ENCODE measurements at regions not wholly inside any gene's neighbourhood (a gene's known extent, or its start where the extent isn't known, plus 50 kb on each side); places are given as distances from the start of the nearest gene placed in this dataset.

- Histone ChIP-seq H3K4me2 (no peak overlapping the region), H4K20me1 (ENCODE audit: insufficient read depth) (no peaks in the 10 kb centered on the region), H3K79me2 (ENCODE audit: insufficient read depth, low read depth) (no peaks in the 10 kb centered on the region), H2AFZ (ENCODE audit: low read depth) (no peak overlapping the region), H3K36me3 (ENCODE audit: insufficient read depth) (no peaks in the 10 kb centered on the region), H3K9ac (no peak overlapping the region), H3K4me3 (IDR thresholded peaks at IDR 0.05; ENCODE audit: insufficient read depth, low read depth, low read length) (no peak overlapping the region), H3K27ac (no peak overlapping the region), H3K27me3 (ENCODE audit: insufficient read depth, low read depth) (no peaks in the 10 kb centered on the region), H3K4me1 (ENCODE audit: low read depth, poor library complexity, severe bottlenecking) (no peaks in the 10 kb centered on the region)
- TF ChIP-seq CTCF (conservative IDR thresholded peaks at IDR 0.05; ENCODE audit: low read depth, low read length) = no peak
These were observed 112.7 kb upstream of the TAS2R1 start for GRCh38 chr5:9742848-9743247.

- no peak overlapping the region for H3K4me3 ChIP-seq (IDR thresholded peaks at IDR 0.05; ENCODE audit: insufficient read depth, low read depth, low read length)
- no peak overlapping the region for H3K9ac ChIP-seq
- H3K27ac ChIP-seq = no peak overlapping the region
- H3K4me1 ChIP-seq (ENCODE audit: low read depth, poor library complexity, severe bottlenecking) = no peaks in the 10 kb centered on the region
- H3K36me3 ChIP-seq (ENCODE audit: insufficient read depth) = no peaks in the 10 kb centered on the region
- no peaks in the 10 kb centered on the region for H3K27me3 ChIP-seq (ENCODE audit: insufficient read depth, low read depth)
- H3K4me2 ChIP-seq = no peak overlapping the region
- no peak for TF ChIP-seq CTCF (conservative IDR thresholded peaks at IDR 0.05; ENCODE audit: low read depth, low read length)
- no peak overlapping the region for H2AFZ ChIP-seq (ENCODE audit: low read depth)
- no peaks in the 10 kb centered on the region for H3K79me2 ChIP-seq (ENCODE audit: insufficient read depth, low read depth)
- no peaks in the 10 kb centered on the region for H4K20me1 ChIP-seq (ENCODE audit: insufficient read depth)
These were observed 109.0 kb upstream of the TAS2R1 start for GRCh38 chr5:9739135-9739534.

GRCh38 chr5:9737265-9737664 lies 107.1 kb upstream of the TAS2R1 start:
- no peak overlapping the region for H3K27ac ChIP-seq
- H3K27me3 ChIP-seq (ENCODE audit: insufficient read depth, low read depth) = no peaks in the 10 kb centered on the region
- no peaks in the 10 kb centered on the region for H3K36me3 ChIP-seq (ENCODE audit: insufficient read depth)
- no peaks in the 10 kb centered on the region for H3K79me2 ChIP-seq (ENCODE audit: insufficient read depth, low read depth)
- H4K20me1 ChIP-seq (ENCODE audit: insufficient read depth) = no peaks in the 10 kb centered on the region
- H2AFZ ChIP-seq (ENCODE audit: low read depth) = no peak overlapping the region
- H3K4me2 ChIP-seq = no peak overlapping the region
- H3K4me1 ChIP-seq (ENCODE audit: low read depth, poor library complexity, severe bottlenecking) = no peaks in the 10 kb centered on the region
- no peak overlapping the region for H3K4me3 ChIP-seq (IDR thresholded peaks at IDR 0.05; ENCODE audit: insufficient read depth, low read depth, low read length)
- no peak for TF ChIP-seq CTCF (conservative IDR thresholded peaks at IDR 0.05; ENCODE audit: low read depth, low read length)
- H3K9ac ChIP-seq = no peak overlapping the region

GRCh38 chr5:9733486-9733885 lies 103.3 kb upstream of the TAS2R1 start:
- H3K36me3 ChIP-seq (ENCODE audit: insufficient read depth) = no peaks in the 10 kb centered on the region
- no peak for TF ChIP-seq CTCF (conservative IDR thresholded peaks at IDR 0.05; ENCODE audit: low read depth, low read length)
- no peak overlapping the region for H3K9ac ChIP-seq
- H3K4me3 ChIP-seq (IDR thresholded peaks at IDR 0.05; ENCODE audit: insufficient read depth, low read depth, low read length) = no peak overlapping the region
- no peaks in the 10 kb centered on the region for H4K20me1 ChIP-seq (ENCODE audit: insufficient read depth)
- H3K4me1 ChIP-seq (ENCODE audit: low read depth, poor library complexity, severe bottlenecking) = no peaks in the 10 kb centered on the region
- no peak overlapping the region for H3K27ac ChIP-seq
- no peaks in the 10 kb centered on the region for H3K79me2 ChIP-seq (ENCODE audit: insufficient read depth, low read depth)
- H3K27me3 ChIP-seq (ENCODE audit: insufficient read depth, low read depth) = no peaks in the 10 kb centered on the region
- no peak overlapping the region for H3K4me2 ChIP-seq
- H2AFZ ChIP-seq (ENCODE audit: low read depth) = no peak overlapping the region

- no peak overlapping the region for H2AFZ ChIP-seq (ENCODE audit: low read depth)
- no peaks in the 10 kb centered on the region for H3K27me3 ChIP-seq (ENCODE audit: insufficient read depth, low read depth)
These were observed 101.0 kb upstream of the TAS2R1 start for GRCh38 chr5:9731159-9731558.

More at GRCh38 chr5:9731159-9731558, 101.0 kb upstream of the TAS2R1 start:
- no peak for TF ChIP-seq CTCF (conservative IDR thresholded peaks at IDR 0.05; ENCODE audit: low read depth, low read length)
- H3K4me3 ChIP-seq (IDR thresholded peaks at IDR 0.05; ENCODE audit: insufficient read depth, low read depth, low read length) = no peak overlapping the region
- no peaks in the 10 kb centered on the region for H4K20me1 ChIP-seq (ENCODE audit: insufficient read depth)
- H3K4me1 ChIP-seq (ENCODE audit: low read depth, poor library complexity, severe bottlenecking) = no peaks in the 10 kb centered on the region
- H3K4me2 ChIP-seq = no peak overlapping the region
- H3K79me2 ChIP-seq (ENCODE audit: insufficient read depth, low read depth) = no peaks in the 10 kb centered on the region
- no peaks in the 10 kb centered on the region for H3K36me3 ChIP-seq (ENCODE audit: insufficient read depth)
- no peak overlapping the region for H3K27ac ChIP-seq
- H3K9ac ChIP-seq = no peak overlapping the region
